Peyer's patch (tissue), 4 donors: ENCODE measurements at regions not wholly inside any gene's neighbourhood (a gene's known extent, or its start where the extent isn't known, plus 50 kb on each side); places are given as distances from the start of the nearest gene placed in this dataset.

ENCODE experiments used
- DNase-seq, 3 donors: peaks; one replicate each; pipeline ENCODE4 v3.0.0-alpha.2; 2017 to 2019
- H3K27ac ChIP-seq, 4 donors: fragments of 200-600 bp; sonication (generic); one replicate each; pipeline ENCODE4 v1.5.1; 2016 to 2019
- H3K27me3 ChIP-seq, 2 donors: fragments of 200-600 bp; sonication (generic); one replicate each; pipeline ENCODE4 v1.5.1; 2019
- H3K36me3 ChIP-seq, 3 donors: fragments of 200-600 bp; sonication (generic); one replicate each; pipeline ENCODE4 v1.5.1; 2016 to 2019
- H3K4me1 ChIP-seq, 4 donors: fragments of 200-600 bp; sonication (generic); one replicate each; pipeline ENCODE4 v1.5.1; 2016 to 2019
- H3K4me3 ChIP-seq, 4 donors: fragments of 200-600 bp; sonication (generic); 1 replicate in 3 of 4; 2 replicates in 1 of 4; pipeline ENCODE4 v1.5.1; 2016 to 2019; ENCODE audit warnings: mild to moderate bottlenecking in 1 of 4
- H3K9me3 ChIP-seq, 4 donors: fragments of 200-600 bp; sonication (generic); one replicate each; pipeline ENCODE4 v1.5.1; 2016 to 2019; ENCODE audit warnings: mild to moderate bottlenecking in 1 of 4
- POLR2A ChIP-seq, 2 donors: fragments of 450-650 bp; IDR thresholded peaks; one replicate each; pipeline ENCODE4 v1.5.1; 2017; ENCODE audit warnings: antibody characterized with exemption in 2 of 2, mild to moderate bottlenecking in 2 of 2, moderate library complexity in 2 of 2
- TF ChIP-seq, protein P1 (sequence below), 6 experiments: fragments of 450-650 bp in 4 of 6; fragments of 200-600 bp in 2 of 6; sonication (generic) in 1 of 6; IDR thresholded peaks; one replicate each; pipeline ENCODE4 v1.5.1; 2017 to 2019; ENCODE audit warnings: antibody characterized with exemption in 6 of 6, mild to moderate bottlenecking in 3 of 6, moderate library complexity in 1 of 6

DNA sequence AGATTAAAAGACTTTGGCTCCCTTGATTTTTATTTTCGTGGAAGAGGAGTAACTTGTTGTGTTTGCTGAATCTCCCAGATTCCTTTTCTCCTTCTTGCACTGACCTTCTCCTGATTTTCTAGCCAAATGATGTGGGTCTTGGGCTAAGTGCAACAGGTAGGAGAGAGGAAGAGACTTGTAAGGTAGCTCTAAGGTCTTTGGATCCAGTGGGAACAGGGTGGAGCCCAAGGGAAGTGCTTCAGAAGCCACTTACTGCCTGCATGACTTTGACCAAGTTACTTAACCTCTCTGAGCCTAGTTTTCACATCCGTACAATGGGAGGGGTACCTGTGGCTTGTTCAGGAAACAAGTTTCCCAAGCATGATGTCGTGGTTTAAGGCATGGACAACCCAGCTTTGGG lies 111.3 kb upstream of the IRX3 start:
- Histone ChIP-seq H3K4me1 (no peaks in the 10 kb centered on the region), H3K36me3 (no peaks in the 10 kb centered on the region), H3K27ac (no peak overlapping the region), H3K9me3 (no peaks in the 10 kb centered on the region), H3K4me3 (no peak overlapping the region), H3K27me3 (no peaks in the 10 kb centered on the region)
- no peak for DNase-seq
- TF ChIP-seq, protein P1, sequence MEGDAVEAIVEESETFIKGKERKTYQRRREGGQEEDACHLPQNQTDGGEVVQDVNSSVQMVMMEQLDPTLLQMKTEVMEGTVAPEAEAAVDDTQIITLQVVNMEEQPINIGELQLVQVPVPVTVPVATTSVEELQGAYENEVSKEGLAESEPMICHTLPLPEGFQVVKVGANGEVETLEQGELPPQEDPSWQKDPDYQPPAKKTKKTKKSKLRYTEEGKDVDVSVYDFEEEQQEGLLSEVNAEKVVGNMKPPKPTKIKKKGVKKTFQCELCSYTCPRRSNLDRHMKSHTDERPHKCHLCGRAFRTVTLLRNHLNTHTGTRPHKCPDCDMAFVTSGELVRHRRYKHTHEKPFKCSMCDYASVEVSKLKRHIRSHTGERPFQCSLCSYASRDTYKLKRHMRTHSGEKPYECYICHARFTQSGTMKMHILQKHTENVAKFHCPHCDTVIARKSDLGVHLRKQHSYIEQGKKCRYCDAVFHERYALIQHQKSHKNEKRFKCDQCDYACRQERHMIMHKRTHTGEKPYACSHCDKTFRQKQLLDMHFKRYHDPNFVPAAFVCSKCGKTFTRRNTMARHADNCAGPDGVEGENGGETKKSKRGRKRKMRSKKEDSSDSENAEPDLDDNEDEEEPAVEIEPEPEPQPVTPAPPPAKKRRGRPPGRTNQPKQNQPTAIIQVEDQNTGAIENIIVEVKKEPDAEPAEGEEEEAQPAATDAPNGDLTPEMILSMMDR (IDR thresholded peaks at IDR 0.05), result no peak
- TF ChIP-seq POLR2A (IDR thresholded peaks at IDR 0.05), result no peak

DNA sequence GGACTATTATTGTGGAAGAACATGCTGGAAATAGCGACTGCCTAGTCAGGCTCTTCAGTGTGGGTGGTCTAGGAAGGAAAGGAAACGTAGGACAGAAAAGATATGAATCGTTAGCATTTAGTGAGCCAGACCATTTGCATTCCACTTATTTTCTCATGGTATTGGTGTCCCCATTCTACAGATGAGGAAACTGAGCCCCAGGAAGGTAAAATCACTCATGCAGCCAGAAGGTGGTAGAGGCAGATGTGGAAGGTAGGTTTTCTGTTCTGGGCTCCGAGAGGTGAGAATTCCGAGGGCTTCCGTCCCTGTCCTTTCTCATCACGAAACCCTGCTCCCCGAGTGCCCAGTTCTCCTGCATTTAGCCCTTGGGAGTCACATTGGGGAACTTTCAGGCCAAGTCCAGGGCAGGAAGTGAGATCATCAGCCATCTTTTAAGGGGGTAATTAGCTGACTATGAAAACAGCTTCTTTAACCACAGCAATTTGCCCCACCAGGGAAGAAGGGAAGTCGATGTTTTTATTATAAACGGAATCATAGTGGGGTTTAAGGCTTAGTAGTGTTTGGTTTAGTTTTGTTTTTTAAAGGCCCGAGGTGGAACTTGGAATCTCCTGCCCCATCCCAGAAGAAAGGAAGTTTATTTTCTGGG lies 110.7 kb upstream of the IRX3 start:
- Histone ChIP-seq H3K9me3 (no peaks in the 10 kb centered on the region), H3K36me3 (no peaks in the 10 kb centered on the region), H3K27me3 (no peaks in the 10 kb centered on the region), H3K27ac (no peak overlapping the region), H3K4me3 (no peak overlapping the region), H3K4me1 (no peaks in the 10 kb centered on the region)
- DNase-seq, result no peak
- TF ChIP-seq, protein P1 (IDR thresholded peaks at IDR 0.05), result no peak
- TF ChIP-seq POLR2A (IDR thresholded peaks at IDR 0.05), result no peak

DNA sequence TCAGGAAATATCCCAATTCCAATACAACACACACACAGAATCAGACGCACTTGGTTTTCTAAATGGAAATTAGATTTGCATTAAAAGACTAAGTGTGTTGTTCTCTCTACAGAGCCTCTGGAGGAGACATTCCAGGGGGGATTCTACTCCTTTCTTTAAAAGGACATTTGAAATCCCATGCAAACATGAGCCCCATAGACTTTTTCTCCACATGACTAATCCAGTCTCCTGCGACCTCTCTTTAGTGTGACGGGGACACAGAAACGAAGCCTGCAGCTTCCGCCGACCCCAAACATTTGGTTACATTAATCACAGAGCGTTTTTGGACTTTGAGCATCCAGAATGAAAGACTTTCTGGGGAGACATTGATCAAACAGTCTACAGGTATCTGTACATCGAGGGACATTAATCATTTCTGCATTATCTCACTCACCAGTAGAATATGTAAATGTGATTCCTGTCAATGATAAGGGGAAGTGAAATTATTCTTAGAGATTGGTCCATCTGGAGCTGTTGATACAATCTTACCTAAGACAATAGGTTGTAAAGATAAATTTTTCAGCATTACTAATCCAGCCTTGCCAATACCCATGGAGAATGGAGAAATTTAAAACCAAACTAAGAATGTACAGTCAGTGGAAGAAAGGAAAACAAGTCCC lies 103.4 kb upstream of the IRX3 start:
- no peaks in the 10 kb centered on the region for H3K9me3 ChIP-seq
- no peak overlapping the region for H3K4me3 ChIP-seq
- no peaks in the 10 kb centered on the region for H3K4me1 ChIP-seq
- no peak for TF ChIP-seq POLR2A (IDR thresholded peaks at IDR 0.05)
- TF ChIP-seq, protein P1 (IDR thresholded peaks at IDR 0.05), result no peak
- H3K27me3 ChIP-seq, result no peaks in the 10 kb centered on the region
- DNase-seq, result no peak
- no peak overlapping the region for H3K27ac ChIP-seq
- no peaks in the 10 kb centered on the region for H3K36me3 ChIP-seq

DNA sequence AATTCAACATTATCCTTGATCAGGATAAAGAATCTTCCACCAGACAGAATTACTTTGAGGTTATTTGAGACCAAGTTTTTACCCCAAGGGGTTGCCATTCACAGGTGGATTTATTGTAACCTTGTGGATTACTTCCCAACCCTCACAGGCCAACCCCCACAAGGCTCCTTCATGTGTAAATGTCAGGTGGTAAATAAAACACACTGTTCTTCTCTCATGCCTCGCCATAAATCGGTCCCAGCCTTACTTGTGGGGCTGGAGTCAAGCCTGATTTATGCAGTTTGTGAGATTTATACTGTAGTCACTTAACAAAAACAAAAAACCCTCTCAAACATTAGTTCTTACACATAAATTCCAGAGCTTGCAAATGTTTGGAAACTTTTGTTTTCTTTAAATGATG lies 98.6 kb upstream of the IRX3 start:
- H3K27me3 ChIP-seq, result no peaks in the 10 kb centered on the region

DNA sequence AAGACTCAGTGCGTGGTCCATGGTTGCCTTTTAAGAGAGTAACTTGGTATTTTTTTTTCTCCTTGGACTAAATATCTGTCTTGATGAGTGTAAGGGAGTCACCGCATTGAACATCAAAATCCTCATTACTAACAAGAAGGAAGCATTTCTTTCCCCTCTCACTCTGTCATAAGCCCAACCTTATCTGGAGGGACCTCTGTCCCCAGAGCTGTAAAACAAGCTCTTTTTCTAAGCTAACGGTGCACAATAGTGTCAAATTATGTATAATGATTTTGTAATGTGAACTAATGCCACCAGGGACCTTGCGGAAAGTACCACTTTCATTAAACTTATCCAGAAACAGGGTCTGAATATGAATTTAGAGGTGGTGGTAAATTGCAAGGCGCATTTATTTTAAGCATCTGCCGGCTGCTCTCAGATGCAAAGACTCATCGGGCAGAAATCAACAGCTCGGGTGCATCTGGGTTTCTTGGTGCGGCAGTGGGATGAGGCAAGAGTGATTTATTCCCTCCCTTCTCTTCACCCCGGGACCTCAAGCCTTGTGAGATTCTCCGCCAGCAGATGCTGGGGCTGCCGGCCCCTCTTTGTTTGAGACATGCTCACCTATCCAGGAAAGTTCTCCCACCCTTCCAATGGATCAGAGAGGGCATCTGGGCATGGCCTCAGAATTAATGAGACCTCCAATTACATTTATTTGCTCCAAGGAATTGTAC lies 95.2 kb upstream of the IRX3 start:
- Histone ChIP-seq H3K9me3 (no peaks in the 10 kb centered on the region), H3K4me1 (no peaks in the 10 kb centered on the region), H3K36me3 (no peaks in the 10 kb centered on the region), H3K27me3 (no peaks in the 10 kb centered on the region), H3K4me3 (no peak overlapping the region), H3K27ac (no peak overlapping the region)
- TF ChIP-seq, protein P1 (IDR thresholded peaks at IDR 0.05), result no peak
- TF ChIP-seq POLR2A (IDR thresholded peaks at IDR 0.05), result no peak
- no peak for DNase-seq

More for the DNA sequence above, 98.6 kb upstream of the IRX3 start:
- H3K4me1 ChIP-seq, result no peaks in the 10 kb centered on the region
- DNase-seq, result no peak
- no peak overlapping the region for H3K4me3 ChIP-seq
- H3K36me3 ChIP-seq, result no peaks in the 10 kb centered on the region
- no peak for TF ChIP-seq POLR2A (IDR thresholded peaks at IDR 0.05)
- TF ChIP-seq, protein P1 (IDR thresholded peaks at IDR 0.05), result no peak
- H3K27ac ChIP-seq, result no peak overlapping the region
- no peaks in the 10 kb centered on the region for H3K9me3 ChIP-seq
